HL-60 (cell line): ENCODE measurements at regions not wholly inside any gene's neighbourhood (a gene's known extent, or its start where the extent isn't known, plus 50 kb on each side); places are given as distances from the start of the nearest gene placed in this dataset.

Experiments
- GABPA ChIP-seq: IDR thresholded peaks from 2 replicates; pipeline ENCODE4 v1.6.1; 2012; ENCODE audit warnings: low read depth
- POLR2AphosphoS5 ChIP-seq: IDR thresholded peaks from 2 replicates; pipeline ENCODE4 v1.6.1; 2012; ENCODE audit warnings: low read depth
- SPI1 ChIP-seq: IDR thresholded peaks from 2 replicates; pipeline ENCODE4 v1.6.1; 2012; ENCODE audit warnings: low read depth, mild to moderate bottlenecking, borderline replicate concordance
- TF ChIP-seq, protein P1 (sequence below): IDR thresholded peaks from one replicate; pipeline ENCODE4 v1.5.1; 2011; ENCODE audit warnings: low read length, control low read depth, inconsistent platforms; ENCODE audit not compliant: insufficient read depth
- TF ChIP-seq, protein P2 (sequence below): IDR thresholded peaks from 2 replicates; pipeline ENCODE4 v1.6.1; 2012; ENCODE audit warnings: low read depth; ENCODE audit not compliant: insufficient replicate concordance

GRCh38 chrX:789096-789495 lies 158.5 kb downstream of the SHOX start:
- TF ChIP-seq, protein P1, sequence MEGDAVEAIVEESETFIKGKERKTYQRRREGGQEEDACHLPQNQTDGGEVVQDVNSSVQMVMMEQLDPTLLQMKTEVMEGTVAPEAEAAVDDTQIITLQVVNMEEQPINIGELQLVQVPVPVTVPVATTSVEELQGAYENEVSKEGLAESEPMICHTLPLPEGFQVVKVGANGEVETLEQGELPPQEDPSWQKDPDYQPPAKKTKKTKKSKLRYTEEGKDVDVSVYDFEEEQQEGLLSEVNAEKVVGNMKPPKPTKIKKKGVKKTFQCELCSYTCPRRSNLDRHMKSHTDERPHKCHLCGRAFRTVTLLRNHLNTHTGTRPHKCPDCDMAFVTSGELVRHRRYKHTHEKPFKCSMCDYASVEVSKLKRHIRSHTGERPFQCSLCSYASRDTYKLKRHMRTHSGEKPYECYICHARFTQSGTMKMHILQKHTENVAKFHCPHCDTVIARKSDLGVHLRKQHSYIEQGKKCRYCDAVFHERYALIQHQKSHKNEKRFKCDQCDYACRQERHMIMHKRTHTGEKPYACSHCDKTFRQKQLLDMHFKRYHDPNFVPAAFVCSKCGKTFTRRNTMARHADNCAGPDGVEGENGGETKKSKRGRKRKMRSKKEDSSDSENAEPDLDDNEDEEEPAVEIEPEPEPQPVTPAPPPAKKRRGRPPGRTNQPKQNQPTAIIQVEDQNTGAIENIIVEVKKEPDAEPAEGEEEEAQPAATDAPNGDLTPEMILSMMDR = no peak
- no peak for TF ChIP-seq POLR2AphosphoS5
- no peak for TF ChIP-seq GABPA
- TF ChIP-seq, protein P2, sequence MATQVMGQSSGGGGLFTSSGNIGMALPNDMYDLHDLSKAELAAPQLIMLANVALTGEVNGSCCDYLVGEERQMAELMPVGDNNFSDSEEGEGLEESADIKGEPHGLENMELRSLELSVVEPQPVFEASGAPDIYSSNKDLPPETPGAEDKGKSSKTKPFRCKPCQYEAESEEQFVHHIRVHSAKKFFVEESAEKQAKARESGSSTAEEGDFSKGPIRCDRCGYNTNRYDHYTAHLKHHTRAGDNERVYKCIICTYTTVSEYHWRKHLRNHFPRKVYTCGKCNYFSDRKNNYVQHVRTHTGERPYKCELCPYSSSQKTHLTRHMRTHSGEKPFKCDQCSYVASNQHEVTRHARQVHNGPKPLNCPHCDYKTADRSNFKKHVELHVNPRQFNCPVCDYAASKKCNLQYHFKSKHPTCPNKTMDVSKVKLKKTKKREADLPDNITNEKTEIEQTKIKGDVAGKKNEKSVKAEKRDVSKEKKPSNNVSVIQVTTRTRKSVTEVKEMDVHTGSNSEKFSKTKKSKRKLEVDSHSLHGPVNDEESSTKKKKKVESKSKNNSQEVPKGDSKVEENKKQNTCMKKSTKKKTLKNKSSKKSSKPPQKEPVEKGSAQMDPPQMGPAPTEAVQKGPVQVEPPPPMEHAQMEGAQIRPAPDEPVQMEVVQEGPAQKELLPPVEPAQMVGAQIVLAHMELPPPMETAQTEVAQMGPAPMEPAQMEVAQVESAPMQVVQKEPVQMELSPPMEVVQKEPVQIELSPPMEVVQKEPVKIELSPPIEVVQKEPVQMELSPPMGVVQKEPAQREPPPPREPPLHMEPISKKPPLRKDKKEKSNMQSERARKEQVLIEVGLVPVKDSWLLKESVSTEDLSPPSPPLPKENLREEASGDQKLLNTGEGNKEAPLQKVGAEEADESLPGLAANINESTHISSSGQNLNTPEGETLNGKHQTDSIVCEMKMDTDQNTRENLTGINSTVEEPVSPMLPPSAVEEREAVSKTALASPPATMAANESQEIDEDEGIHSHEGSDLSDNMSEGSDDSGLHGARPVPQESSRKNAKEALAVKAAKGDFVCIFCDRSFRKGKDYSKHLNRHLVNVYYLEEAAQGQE = no peak
- no peak for TF ChIP-seq SPI1
